Endothelial cell of umbilical vein (primary cell): ENCODE measurements at regions not wholly inside any gene's neighbourhood (a gene's known extent, or its start where the extent isn't known, plus 50 kb on each side); places are given as distances from the start of the nearest gene placed in this dataset.

Experiments
- BruUV-seq: library from RNA; stranded (reverse); fragments of 400-500 nt; replicated peaks from 2 replicates; lab custom pipeline; 2021; lab: Mats Ljungman, UMichigan
- CTCF ChIA-PET: fragments of 300-600, 350-600 bp; sonication (Branson Sonifier 250); formaldehyde crosslinking; loops from one replicate; lab custom pipeline; 2021; ENCODE audit warnings: antibody characterized with exemption, inconsistent platforms; lab: Charles Lee
- POLR2A ChIA-PET: fragments of 300-600, 350-600 bp; sonication (Branson Sonifier 250); formaldehyde crosslinking; loops from one replicate; lab custom pipeline; 2021; ENCODE audit warnings: antibody characterized with exemption, inconsistent platforms; lab: Charles Lee
- DNase-seq: peaks from one replicate; pipeline ENCODE4 v3.0.0-alpha.2; 2011; ENCODE audit warnings: low read depth, low spot score
- FAIRE-seq: peaks from 2 replicates; lab custom pipeline; 2011; peaks lifted over from hg19 to GRCh38; lab: Jason Lieb, UNC
- H2AFZ ChIP-seq: 2 replicates; pipeline ENCODE4 v1.6.0; 2012; ENCODE audit warnings: low read depth, low read length, control low read depth, inconsistent platforms
- H3K27ac ChIP-seq: 2 replicates; pipeline ENCODE4 v1.5.1; 2011; ENCODE audit warnings: low read depth, mild to moderate bottlenecking, control low read depth, low read length, moderate library complexity; ENCODE audit not compliant: insufficient read depth
- H3K27me3 ChIP-seq, 2 experiments: 2 replicates each; pipeline versions ENCODE4 v1.6.0 to v1.6.1; 2011; ENCODE audit warnings: low read length in 2 of 2, mixed read lengths in 1 of 2; ENCODE audit not compliant: control insufficient read depth in 2 of 2, insufficient read depth in 2 of 2
- H3K36me3 ChIP-seq, 2 experiments: 2 replicates in 1 of 2; 3 replicates in 1 of 2; pipeline ENCODE4 v1.5.1; 2011; ENCODE audit warnings: low read length in 2 of 2, mild to moderate bottlenecking in 1 of 2, moderate library complexity in 1 of 2; ENCODE audit not compliant: control insufficient read depth in 2 of 2, insufficient read depth in 2 of 2; ENCODE audit errors: extremely low read depth in 1 of 2
- H3K4me1 ChIP-seq: 3 replicates; pipeline ENCODE4 v1.5.1; 2011; ENCODE audit warnings: mild to moderate bottlenecking, low read length; ENCODE audit not compliant: control insufficient read depth, insufficient read depth; ENCODE audit errors: extremely low read depth
- H3K4me2 ChIP-seq: 2 replicates; pipeline ENCODE4 v1.6.1; 2011; ENCODE audit warnings: low read length, control low read depth, mixed read lengths; ENCODE audit not compliant: insufficient read depth
- H3K4me3 ChIP-seq, 3 experiments: fragments of 200-600 bp in 1 of 3; sonication (generic), shearing (Covaris generic) in 1 of 3; replicated peaks in 1 of 3; 2 replicates each; pipeline ENCODE4 v1.5.1; 2011 to 2016; ENCODE audit warnings: control low read depth in 3 of 3, low read length in 3 of 3, mild to moderate bottlenecking in 2 of 3, inconsistent platforms in 1 of 3, low read depth in 1 of 3, moderate library complexity in 1 of 3; ENCODE audit not compliant: insufficient read depth in 1 of 3
- H3K79me2 ChIP-seq: 2 replicates; pipeline ENCODE4 v1.6.0; 2012; ENCODE audit warnings: low read length, inconsistent platforms; ENCODE audit not compliant: control insufficient read depth, insufficient read depth
- H3K9ac ChIP-seq: replicated peaks from 2 replicates; pipeline ENCODE3; 2011; ENCODE audit warnings: low read length, control low read depth; ENCODE audit not compliant: insufficient read depth; ENCODE audit errors: extremely low read depth
- H3K9me1 ChIP-seq: replicated peaks from 3 replicates; pipeline ENCODE4 v1.6.0; 2011; ENCODE audit warnings: mild to moderate bottlenecking, low read length; ENCODE audit not compliant: control insufficient read depth, insufficient read depth; ENCODE audit errors: extremely low read depth
- H3K9me3 ChIP-seq: replicated peaks from 2 replicates; pipeline ENCODE4 v1.5.1; 2012; ENCODE audit warnings: low read length, inconsistent platforms; ENCODE audit not compliant: control insufficient read depth, insufficient read depth
- H4K20me1 ChIP-seq: replicated peaks from 2 replicates; pipeline ENCODE3; 2011; ENCODE audit warnings: mild to moderate bottlenecking, low read length; ENCODE audit not compliant: control insufficient read depth, insufficient read depth; ENCODE audit errors: extremely low read depth
- CTCF ChIP-seq, 2 donors: IDR thresholded peaks; 1 replicate in 1 of 2; 2 replicates in 1 of 2; pipeline ENCODE4 v1.5.1; 2011; ENCODE audit warnings: low read length in 2 of 2, mild to moderate bottlenecking in 2 of 2, moderate library complexity in 2 of 2, control low read depth in 1 of 2, inconsistent platforms in 1 of 2, low read depth in 1 of 2; ENCODE audit not compliant: insufficient read depth in 1 of 2; ENCODE audit errors: extremely low read depth in 1 of 2
- EZH2 ChIP-seq: IDR thresholded peaks from 2 replicates; pipeline ENCODE4 v1.6.1; 2012; ENCODE audit warnings: borderline replicate concordance, low read depth, mild to moderate bottlenecking, moderate library complexity, low read length, inconsistent platforms; ENCODE audit not compliant: severe bottlenecking
- FOS ChIP-seq: IDR thresholded peaks from 2 replicates; pipeline ENCODE4 v1.6.1; 2011; ENCODE audit warnings: mild to moderate bottlenecking, low read length, moderate library complexity, borderline replicate concordance; ENCODE audit not compliant: insufficient read depth
- GATA2 ChIP-seq: IDR thresholded peaks from 2 replicates; pipeline ENCODE4 v1.7.0; 2011; ENCODE audit warnings: low read depth, mild to moderate bottlenecking, moderate library complexity, mixed read lengths, low read length; ENCODE audit not compliant: insufficient read length, insufficient read depth
- JUN ChIP-seq: IDR thresholded peaks from 2 replicates; pipeline ENCODE4 v1.6.1; 2011; ENCODE audit warnings: borderline replicate concordance, low read depth; ENCODE audit not compliant: insufficient read length, insufficient read depth
- MAX ChIP-seq: IDR thresholded peaks from 2 replicates; pipeline ENCODE4 v1.6.1; 2011; ENCODE audit not compliant: insufficient read depth, insufficient read length
- MYC ChIP-seq: IDR thresholded peaks from one replicate; pipeline ENCODE4 v1.6.1; 2011; ENCODE audit warnings: mild to moderate bottlenecking, low read depth, low read length
- POLR2A ChIP-seq: IDR thresholded peaks from 2 replicates; pipeline ENCODE4 v1.6.1; 2012; ENCODE audit warnings: low read depth, mild to moderate bottlenecking, control low read depth, low read length
- POLR2AphosphoS5 ChIP-seq: IDR thresholded peaks from 2 replicates; pipeline ENCODE4 v1.6.1; 2012; ENCODE audit warnings: low read depth, mild to moderate bottlenecking, control low read depth, low read length, moderate library complexity; ENCODE audit not compliant: insufficient read depth
- dilution Hi-C: fragments of 300-500 bp; cut with MboI; formaldehyde crosslinking; loops from one replicate; pipeline ENCODE4 v1.15.0; 2019; ENCODE audit warnings: low sequenced_read_pairs; ENCODE audit not compliant: extremely low pct_ligation_motif_present
- intact Hi-C: fragments of 100-400 bp; cut with micrococcal nuclease; formaldehyde crosslinking; loops from one replicate; pipeline ENCODE4 v1.10.0; 2022

- CTCF ChIA-PET = interaction anchor here (1.1 to 1.6 kb wide), 4 partner anchors 9 to 25 kb away, joined by 3 to 7 read pairs (median 4); no protein-coding TSS in a partner anchor
- Histone ChIP-seq H3K79me2 (peaks cover 28% of the 10 kb centered on the region), H3K4me3 (no peak overlapping the region), H2AFZ (no peak overlapping the region), H3K9me1 (no peaks in the 10 kb centered on the region), H3K27me3 (no peaks in the 10 kb centered on the region), H3K27ac (no peak overlapping the region), H3K4me2 (no peak overlapping the region), H3K36me3 (peaks cover 0 to 5% of the 10 kb centered on the region in 2 experiments), H3K9ac (no peak overlapping the region), H4K20me1 (no peaks in the 10 kb centered on the region), H3K4me1 (peaks cover 2% of the 10 kb centered on the region), H3K9me3 (no peaks in the 10 kb centered on the region)
- POLR2A ChIA-PET = no interaction called here
- FAIRE-seq (no peak), DNase-seq (no peak)
- intact Hi-C loops (no loop called here), dilution Hi-C loops (no loop called here)
- no TSS peak for BruUV-seq
- TF ChIP-seq POLR2A = no peak
- no peak for TF ChIP-seq JUN
- TF ChIP-seq MAX = no peak
- no peak for TF ChIP-seq EZH2
- no peak for TF ChIP-seq POLR2AphosphoS5
- no peak for TF ChIP-seq CTCF (IDR thresholded peaks at IDR 0.05; ENCODE audit: extremely low read depth in 1 of 2, insufficient read depth in 1 of 2, low read depth in 1 of 2, low read length in 2 of 2)
- TF ChIP-seq FOS = no peak
- TF ChIP-seq MYC = no peak
- TF ChIP-seq GATA2 = no peak
Measured at GRCh38 chr2:215803150-215803549, 210.2 kb downstream of the MREG start.
